HCT116 (cell line): ENCODE measurements at regions not wholly inside any gene's neighbourhood (a gene's known extent, or its start where the extent isn't known, plus 50 kb on each side); places are given as distances from the start of the nearest gene placed in this dataset.

Experiments
- ATAC-seq: fragments of 200-7000 bp; cut with Tn5 transposase; 2 replicates; pipeline ENCODE4 v1.9.1; 2020; ENCODE audit warnings: mild to moderate bottlenecking, moderate library complexity
- BruUV-seq: library from RNA; stranded (reverse); fragments of 400-500 nt; replicated peaks from 2 replicates; lab custom pipeline; 2021; lab: Mats Ljungman, UMichigan
- CTCF ChIA-PET: fragments of 300-600 bp; sonication (Branson Sonifier 250); formaldehyde crosslinking; loops from one replicate; lab custom pipeline; 2021; ENCODE audit warnings: antibody characterized with exemption; lab: Charles Lee
- POLR2A ChIA-PET: fragments of 300-600, 350-600 bp; sonication (Branson Sonifier 250); formaldehyde crosslinking; loops from one replicate; lab custom pipeline; 2021; ENCODE audit warnings: antibody characterized with exemption; lab: Charles Lee
- RAD21 ChIA-PET, 2 experiments: fragments of 300-600 bp; sonication (Branson Sonifier 250); formaldehyde crosslinking; loops; one replicate each; lab custom pipeline; 2023; ENCODE audit warnings: low total read pairs in 2 of 2; ENCODE audit not compliant: uncharacterized antibody in 2 of 2, unreplicated experiment in 2 of 2, low non-redundant PET in 1 of 2; lab: Charles Lee
- DNase-seq: peaks from one replicate; pipeline ENCODE4 v3.0.0-alpha.2; 2010; ENCODE audit warnings: low read depth, low spot score
- H2AFZ ChIP-seq: fragments of 200-600 bp; shearing (Covaris generic), sonication (generic); 2 replicates; pipeline ENCODE4 v1.6.1; 2017; ENCODE audit warnings: low read depth, mixed run types, mixed read lengths, antibody characterized with exemption, low read length; ENCODE audit not compliant: poor library complexity, severe bottlenecking
- H3K27ac ChIP-seq: 2 replicates; pipeline ENCODE4 v1.5.1; 2012; ENCODE audit warnings: low read depth, low read length
- H3K27me3 ChIP-seq: fragments of 200-600 bp; sonication (generic); 2 replicates; pipeline ENCODE4 v1.6.1; 2016; ENCODE audit warnings: mixed run types, low read length, mixed read lengths; ENCODE audit not compliant: insufficient read depth
- H3K36me3 ChIP-seq, 2 experiments: fragments of 200-500 bp in 1 of 2; fragments of 200-600 bp in 1 of 2; sonication (Bioruptor generic) in 1 of 2; sonication (generic) in 1 of 2; 2 replicates each; pipeline versions ENCODE4 v1.5.1 to v1.6.1; 2014 to 2016; ENCODE audit warnings: low read length in 2 of 2, inconsistent platforms in 1 of 2, mixed read lengths in 1 of 2, mixed run types in 1 of 2; ENCODE audit not compliant: insufficient read depth in 2 of 2, control insufficient read depth in 1 of 2
- H3K4me1 ChIP-seq, 2 experiments: fragments of 200-600 bp in 1 of 2; sonication (generic) in 1 of 2; 2 replicates each; pipeline versions ENCODE4 v1.5.1 to v1.6.1; 2012 to 2017; ENCODE audit warnings: low read length in 2 of 2, inconsistent platforms in 1 of 2, mild to moderate bottlenecking in 1 of 2, mixed read lengths in 1 of 2, mixed run types in 1 of 2, moderate library complexity in 1 of 2; ENCODE audit not compliant: insufficient read depth in 2 of 2, control insufficient read depth in 1 of 2
- H3K4me2 ChIP-seq: fragments of 200-600 bp; sonication (generic); 2 replicates; pipeline ENCODE4 v1.6.1; 2017; ENCODE audit warnings: mixed run types, low read length, mixed read lengths
- H3K4me3 ChIP-seq, 2 experiments: fragments of 200-600 bp in 1 of 2; sonication (generic) in 1 of 2; replicated peaks in 1 of 2; 2 replicates each; pipeline ENCODE4 v1.5.1; 2011 to 2016; ENCODE audit warnings: low read length in 2 of 2, control low read depth in 1 of 2, low read depth in 1 of 2, mild to moderate bottlenecking in 1 of 2, mixed read lengths in 1 of 2, mixed run types in 1 of 2
- H3K79me2 ChIP-seq: fragments of 200-600 bp; sonication (generic); 2 replicates; pipeline ENCODE4 v1.6.1; 2017; ENCODE audit warnings: mild to moderate bottlenecking, mixed run types, low read length, moderate library complexity, mixed read lengths; ENCODE audit not compliant: insufficient read depth
- H3K9ac ChIP-seq: fragments of 200-600 bp; sonication (generic); 2 replicates; pipeline ENCODE4 v1.6.1; 2016; ENCODE audit warnings: low read length, mixed read lengths
- H3K9me2 ChIP-seq: fragments of 200-600 bp; sonication (generic), shearing (Covaris generic); 2 replicates; pipeline ENCODE4 v1.6.1; 2017; ENCODE audit warnings: mixed run types, mild to moderate bottlenecking, moderate library complexity; ENCODE audit not compliant: insufficient read depth
- H3K9me3 ChIP-seq, 2 experiments: fragments of 200-500 bp in 1 of 2; fragments of 200-600 bp in 1 of 2; sonication (Bioruptor generic) in 1 of 2; sonication (generic) in 1 of 2; 2 replicates each; pipeline ENCODE4 v1.6.1; 2014 to 2017; ENCODE audit warnings: low read length in 2 of 2, mixed read lengths in 2 of 2, inconsistent platforms in 1 of 2, low read depth in 1 of 2, mild to moderate bottlenecking in 1 of 2, mixed run types in 1 of 2, moderate library complexity in 1 of 2; ENCODE audit not compliant: control insufficient read depth in 1 of 2, insufficient read depth in 1 of 2
- H4K20me1 ChIP-seq: fragments of 200-600 bp; sonication (generic), shearing (Covaris generic); 2 replicates; pipeline ENCODE4 v1.6.1; 2017; ENCODE audit warnings: mixed run types, mild to moderate bottlenecking, moderate library complexity; ENCODE audit not compliant: insufficient read depth
- CBX3 ChIP-seq: IDR thresholded peaks from 2 replicates; pipeline ENCODE4 v1.6.1; 2012; ENCODE audit warnings: low read depth
- EZH2phosphoT487 ChIP-seq: fragments of 200-600 bp; IDR thresholded peaks from 2 replicates; pipeline ENCODE4 v1.6.1; 2018; ENCODE audit warnings: antibody characterized with exemption, borderline replicate concordance
- FOSL1 ChIP-seq: IDR thresholded peaks from 2 replicates; pipeline ENCODE4 v1.6.1; 2012; ENCODE audit warnings: low read depth
- JUND ChIP-seq: IDR thresholded peaks from 2 replicates; pipeline ENCODE4 v1.6.1; 2012
- POLR2AphosphoS5 ChIP-seq: IDR thresholded peaks from 2 replicates; pipeline ENCODE4 v1.6.1; 2011; ENCODE audit warnings: mild to moderate bottlenecking, low read depth, low read length, moderate library complexity
- RAD21 ChIP-seq: IDR thresholded peaks from 2 replicates; pipeline ENCODE4 v1.6.1; 2012; ENCODE audit warnings: low read depth, mild to moderate bottlenecking
- SP1 ChIP-seq: IDR thresholded peaks from 2 replicates; pipeline ENCODE4 v1.6.1; 2012; ENCODE audit warnings: low read depth
- intact Hi-C: fragments of 100-400 bp; cut with micrococcal nuclease; formaldehyde crosslinking; loops from 2 replicates; pipeline ENCODE4 v1.10.0; 2022
- TF ChIP-seq, protein P1 (sequence below), 3 experiments: fragments of 200-600 bp in 1 of 3; sonication (generic) in 1 of 3; IDR thresholded peaks in 2 of 3; conservative IDR thresholded peaks in 1 of 3; 2 replicates each; pipeline ENCODE4 v1.5.1; 2012 to 2017; ENCODE audit warnings: low read depth in 2 of 3, low read length in 2 of 3, antibody characterized with exemption in 1 of 3, borderline replicate concordance in 1 of 3, control low read depth in 1 of 3, mild to moderate bottlenecking in 1 of 3, mixed read lengths in 1 of 3, mixed run types in 1 of 3, moderate library complexity in 1 of 3; ENCODE audit not compliant: insufficient read depth in 1 of 3
- TF ChIP-seq, protein P2 (sequence below): IDR thresholded peaks from 2 replicates; pipeline ENCODE4 v1.6.1; 2012; ENCODE audit warnings: low read depth
- TF ChIP-seq, protein P3 (sequence below): IDR thresholded peaks from 2 replicates; pipeline ENCODE4 v1.6.1; 2012

DNA sequence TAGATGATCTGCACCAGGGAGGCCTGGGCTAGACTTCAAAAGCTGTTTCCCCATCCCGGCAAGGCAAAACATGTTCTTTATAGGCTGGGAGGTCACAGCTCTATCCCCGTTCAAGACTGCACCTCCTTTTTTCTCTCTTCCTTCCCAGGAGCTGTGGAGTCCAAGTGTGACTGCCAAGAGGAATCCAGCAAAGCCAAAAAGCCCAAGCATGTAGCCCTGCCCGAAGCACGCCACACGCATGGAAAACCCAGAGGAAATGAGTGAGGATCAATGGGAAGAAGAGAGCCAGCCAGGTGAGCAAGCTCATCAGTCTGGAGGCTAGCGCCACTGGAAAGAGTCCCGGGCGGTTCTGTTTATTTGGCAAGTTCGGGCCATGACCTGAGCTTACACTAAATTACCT lies 240.4 kb downstream of the PRL start:
- RAD21 ChIA-PET = no interaction called here
- POLR2A ChIA-PET = no interaction called here
- no peak for ATAC-seq
- CTCF ChIA-PET = no interaction called here
- Histone ChIP-seq H3K4me1 (no peaks in the 10 kb centered on the region), H3K27ac (no peak overlapping the region), H4K20me1 (no peaks in the 10 kb centered on the region), H3K9ac (no peak overlapping the region), H2AFZ (no peak overlapping the region), H3K9me3 (no peaks in the 10 kb centered on the region), H3K36me3 (no peaks in the 10 kb centered on the region), H3K79me2 (no peaks in the 10 kb centered on the region), H3K4me3 (no peak overlapping the region), H3K27me3 (no peaks in the 10 kb centered on the region), H3K4me2 (no peak overlapping the region), H3K9me2 (no peaks in the 10 kb centered on the region)
- no peak for DNase-seq
- BruUV-seq = no TSS peak
- TF ChIP-seq, protein P1, sequence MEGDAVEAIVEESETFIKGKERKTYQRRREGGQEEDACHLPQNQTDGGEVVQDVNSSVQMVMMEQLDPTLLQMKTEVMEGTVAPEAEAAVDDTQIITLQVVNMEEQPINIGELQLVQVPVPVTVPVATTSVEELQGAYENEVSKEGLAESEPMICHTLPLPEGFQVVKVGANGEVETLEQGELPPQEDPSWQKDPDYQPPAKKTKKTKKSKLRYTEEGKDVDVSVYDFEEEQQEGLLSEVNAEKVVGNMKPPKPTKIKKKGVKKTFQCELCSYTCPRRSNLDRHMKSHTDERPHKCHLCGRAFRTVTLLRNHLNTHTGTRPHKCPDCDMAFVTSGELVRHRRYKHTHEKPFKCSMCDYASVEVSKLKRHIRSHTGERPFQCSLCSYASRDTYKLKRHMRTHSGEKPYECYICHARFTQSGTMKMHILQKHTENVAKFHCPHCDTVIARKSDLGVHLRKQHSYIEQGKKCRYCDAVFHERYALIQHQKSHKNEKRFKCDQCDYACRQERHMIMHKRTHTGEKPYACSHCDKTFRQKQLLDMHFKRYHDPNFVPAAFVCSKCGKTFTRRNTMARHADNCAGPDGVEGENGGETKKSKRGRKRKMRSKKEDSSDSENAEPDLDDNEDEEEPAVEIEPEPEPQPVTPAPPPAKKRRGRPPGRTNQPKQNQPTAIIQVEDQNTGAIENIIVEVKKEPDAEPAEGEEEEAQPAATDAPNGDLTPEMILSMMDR (IDR thresholded peaks at IDR 0.05 in 2 of 3, conservative IDR thresholded peaks at IDR 0.05 in 1 of 3; ENCODE audit: borderline replicate concordance in 1 of 3, insufficient read depth in 1 of 3, low read depth in 2 of 3, low read length in 2 of 3) = no peak
- no peak for TF ChIP-seq CBX3
- intact Hi-C loops = no loop called here

DNA sequence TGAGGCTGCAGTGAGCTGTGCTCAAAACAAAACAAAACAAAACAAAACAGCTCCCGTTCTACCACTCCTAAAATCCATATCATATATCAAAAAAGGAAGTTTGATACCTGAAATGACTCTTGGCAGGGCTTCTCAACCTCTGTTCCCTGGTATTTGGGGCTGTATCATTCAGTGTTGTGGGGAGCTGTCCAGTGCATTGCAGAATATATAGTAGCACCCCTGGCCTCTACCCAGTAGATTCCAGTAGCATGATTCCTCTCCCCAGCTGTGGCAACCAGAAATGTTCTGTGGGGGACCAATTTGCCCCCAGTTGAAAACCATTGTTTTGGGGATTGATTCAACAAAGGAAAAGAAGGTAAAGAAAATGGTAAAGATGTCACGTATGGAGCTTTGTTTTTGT lies 238.9 kb downstream of the PRL start:
- H3K4me1 ChIP-seq = no peaks in the 10 kb centered on the region

More for the DNA sequence above, 238.9 kb downstream of the PRL start:
- no peak for DNase-seq
- Histone ChIP-seq H3K9me2 (no peaks in the 10 kb centered on the region), H3K27me3 (no peaks in the 10 kb centered on the region), H3K9ac (no peak overlapping the region), H3K9me3 (no peaks in the 10 kb centered on the region), H3K27ac (no peak overlapping the region), H3K4me3 (no peak overlapping the region), H3K79me2 (no peaks in the 10 kb centered on the region), H3K36me3 (no peaks in the 10 kb centered on the region), H4K20me1 (no peaks in the 10 kb centered on the region), H3K4me2 (no peak overlapping the region), H2AFZ (no peak overlapping the region)
- ChIA-PET POLR2A (no interaction called here), RAD21 (no interaction called here), CTCF (no interaction called here)
- intact Hi-C loops = no loop called here
- no peak for ATAC-seq
- no TSS peak for BruUV-seq
- no peak for TF ChIP-seq RAD21
- TF ChIP-seq, protein P2, sequence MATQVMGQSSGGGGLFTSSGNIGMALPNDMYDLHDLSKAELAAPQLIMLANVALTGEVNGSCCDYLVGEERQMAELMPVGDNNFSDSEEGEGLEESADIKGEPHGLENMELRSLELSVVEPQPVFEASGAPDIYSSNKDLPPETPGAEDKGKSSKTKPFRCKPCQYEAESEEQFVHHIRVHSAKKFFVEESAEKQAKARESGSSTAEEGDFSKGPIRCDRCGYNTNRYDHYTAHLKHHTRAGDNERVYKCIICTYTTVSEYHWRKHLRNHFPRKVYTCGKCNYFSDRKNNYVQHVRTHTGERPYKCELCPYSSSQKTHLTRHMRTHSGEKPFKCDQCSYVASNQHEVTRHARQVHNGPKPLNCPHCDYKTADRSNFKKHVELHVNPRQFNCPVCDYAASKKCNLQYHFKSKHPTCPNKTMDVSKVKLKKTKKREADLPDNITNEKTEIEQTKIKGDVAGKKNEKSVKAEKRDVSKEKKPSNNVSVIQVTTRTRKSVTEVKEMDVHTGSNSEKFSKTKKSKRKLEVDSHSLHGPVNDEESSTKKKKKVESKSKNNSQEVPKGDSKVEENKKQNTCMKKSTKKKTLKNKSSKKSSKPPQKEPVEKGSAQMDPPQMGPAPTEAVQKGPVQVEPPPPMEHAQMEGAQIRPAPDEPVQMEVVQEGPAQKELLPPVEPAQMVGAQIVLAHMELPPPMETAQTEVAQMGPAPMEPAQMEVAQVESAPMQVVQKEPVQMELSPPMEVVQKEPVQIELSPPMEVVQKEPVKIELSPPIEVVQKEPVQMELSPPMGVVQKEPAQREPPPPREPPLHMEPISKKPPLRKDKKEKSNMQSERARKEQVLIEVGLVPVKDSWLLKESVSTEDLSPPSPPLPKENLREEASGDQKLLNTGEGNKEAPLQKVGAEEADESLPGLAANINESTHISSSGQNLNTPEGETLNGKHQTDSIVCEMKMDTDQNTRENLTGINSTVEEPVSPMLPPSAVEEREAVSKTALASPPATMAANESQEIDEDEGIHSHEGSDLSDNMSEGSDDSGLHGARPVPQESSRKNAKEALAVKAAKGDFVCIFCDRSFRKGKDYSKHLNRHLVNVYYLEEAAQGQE = no peak
- TF ChIP-seq SP1 = no peak
- TF ChIP-seq, protein P3, sequence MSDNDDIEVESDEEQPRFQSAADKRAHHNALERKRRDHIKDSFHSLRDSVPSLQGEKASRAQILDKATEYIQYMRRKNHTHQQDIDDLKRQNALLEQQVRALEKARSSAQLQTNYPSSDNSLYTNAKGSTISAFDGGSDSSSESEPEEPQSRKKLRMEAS = no peak
- TF ChIP-seq FOSL1 = no peak
- TF ChIP-seq EZH2phosphoT487 = no peak
- TF ChIP-seq JUND = no peak
- no peak for TF ChIP-seq POLR2AphosphoS5
